ENCODE measurements at regions not wholly inside any gene's neighbourhood (a gene's known extent, or its start where the extent isn't known, plus 50 kb on each side); places are given as distances from the start of the nearest gene placed in this dataset.
A peak's percentile ranks its signal among the peaks of the same experiment; 100 is the strongest.
"Not testable (repeated sequence)": the region's sequence is repeated elsewhere in the genome, so short reads cannot be mapped to it uniquely, and the experiment has no call there.

DNA sequence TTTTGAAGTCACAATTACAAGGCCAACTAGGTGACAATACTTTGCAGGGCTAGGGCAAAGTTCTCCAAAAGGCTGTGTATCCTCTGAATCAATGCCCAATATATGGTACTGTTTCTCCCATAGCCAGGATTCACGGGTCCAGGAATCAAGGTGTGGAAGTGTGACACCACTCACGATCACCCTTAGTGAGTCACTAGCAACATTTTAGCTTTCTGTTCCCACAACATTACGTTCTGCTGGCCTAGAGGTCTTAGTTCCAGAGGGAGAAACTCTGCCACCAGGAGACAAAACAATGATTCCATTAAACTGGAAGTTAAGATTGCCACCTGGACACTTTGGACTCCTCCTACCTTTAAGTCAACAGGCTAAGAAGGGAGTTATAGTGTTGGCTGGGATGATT lies 88.5 kb upstream of the RANBP6 start:
- not testable (repeated sequence) for DNase-seq

DNA sequence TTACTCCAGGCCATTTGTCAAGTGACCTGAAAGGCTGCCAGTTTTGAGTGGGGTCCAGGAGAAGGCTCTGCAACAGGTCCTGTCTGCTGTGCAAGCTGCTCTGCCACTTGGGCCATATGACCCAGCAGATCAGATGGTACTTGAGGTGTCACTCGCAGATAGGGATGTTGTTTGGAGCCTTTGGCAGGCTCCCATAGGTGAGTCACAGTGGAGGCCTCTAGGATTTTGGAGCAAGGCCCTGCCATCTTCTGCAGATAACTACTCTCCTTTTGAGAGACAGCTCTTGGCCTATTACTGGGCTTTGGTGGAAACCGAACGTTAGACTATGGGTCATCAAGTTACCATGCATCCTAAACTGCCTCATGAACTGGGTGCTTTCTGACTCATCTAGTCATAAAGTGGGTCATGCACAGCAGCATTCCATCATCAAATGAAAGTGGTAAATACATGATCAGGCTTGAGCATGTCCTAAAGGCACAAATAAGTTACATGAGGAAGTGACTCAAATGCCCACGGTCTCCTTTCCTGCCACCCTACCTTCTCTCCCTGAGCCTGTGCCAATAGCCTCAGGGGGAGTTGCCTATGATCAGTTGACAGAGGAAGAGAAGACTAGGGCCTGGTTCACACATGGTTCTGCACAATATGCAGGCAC lies 87.0 kb upstream of the RANBP6 start:
- DNase-seq: not testable (repeated sequence)

- DNase-seq: not testable (repeated sequence)
Measured at GRCh38 chr9:6101725-6102124, 86.3 kb upstream of the RANBP6 start.

- not testable (repeated sequence) for DNase-seq
Measured at GRCh38 chr9:6099346-6099745, 83.9 kb upstream of the RANBP6 start.

GRCh38 chr9:6098431-6098830 lies 83.0 kb upstream of the RANBP6 start:
- no peak for DNase-seq

DNA sequence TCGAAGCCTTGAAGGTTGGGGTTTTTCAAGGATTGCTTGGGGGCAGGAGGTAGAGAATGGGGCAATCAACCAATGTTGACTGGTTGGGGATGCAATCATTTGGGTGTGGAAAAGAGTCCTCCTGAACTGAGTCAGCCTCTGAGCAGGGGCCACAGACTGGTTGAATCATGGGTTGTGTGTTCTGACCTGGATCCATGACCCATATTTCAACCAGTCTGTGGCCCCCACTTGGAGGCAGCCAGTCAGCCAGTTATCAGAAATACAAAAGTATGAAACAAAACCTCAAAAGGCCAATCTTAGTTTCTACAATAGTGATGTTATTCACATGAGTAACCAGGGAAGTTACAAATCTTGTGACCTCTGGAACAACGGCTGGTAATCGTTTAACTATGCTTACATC lies 81.4 kb upstream of the RANBP6 start:
- DNase-seq: no peak

GRCh38 chr9:6090277-6091210 lies 75.1 kb upstream of the RANBP6 start:
- no peak for DNase-seq

DNA sequence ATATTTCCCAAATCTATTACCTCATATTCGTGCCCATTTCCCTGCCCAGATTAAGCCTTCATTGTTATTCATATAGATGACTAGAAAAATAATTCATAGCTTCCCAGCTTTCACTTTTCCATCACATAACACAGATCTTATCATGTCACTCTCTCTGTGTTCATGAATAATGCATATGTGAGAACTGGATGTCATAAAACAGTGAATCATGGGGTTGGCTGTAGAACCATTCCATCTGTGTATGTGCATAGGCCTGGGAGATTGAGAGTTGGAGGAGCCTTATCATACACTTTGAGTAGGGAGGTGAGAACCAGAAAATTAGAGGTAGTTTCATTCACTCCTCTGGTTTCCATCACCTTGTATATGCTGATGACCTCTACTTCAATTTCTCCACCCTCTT lies 73.9 kb upstream of the RANBP6 start:
- no peak for DNase-seq

- DNase-seq: no peak
Measured at GRCh38 chr9:6086006-6086655, 70.7 kb upstream of the RANBP6 start.

DNA sequence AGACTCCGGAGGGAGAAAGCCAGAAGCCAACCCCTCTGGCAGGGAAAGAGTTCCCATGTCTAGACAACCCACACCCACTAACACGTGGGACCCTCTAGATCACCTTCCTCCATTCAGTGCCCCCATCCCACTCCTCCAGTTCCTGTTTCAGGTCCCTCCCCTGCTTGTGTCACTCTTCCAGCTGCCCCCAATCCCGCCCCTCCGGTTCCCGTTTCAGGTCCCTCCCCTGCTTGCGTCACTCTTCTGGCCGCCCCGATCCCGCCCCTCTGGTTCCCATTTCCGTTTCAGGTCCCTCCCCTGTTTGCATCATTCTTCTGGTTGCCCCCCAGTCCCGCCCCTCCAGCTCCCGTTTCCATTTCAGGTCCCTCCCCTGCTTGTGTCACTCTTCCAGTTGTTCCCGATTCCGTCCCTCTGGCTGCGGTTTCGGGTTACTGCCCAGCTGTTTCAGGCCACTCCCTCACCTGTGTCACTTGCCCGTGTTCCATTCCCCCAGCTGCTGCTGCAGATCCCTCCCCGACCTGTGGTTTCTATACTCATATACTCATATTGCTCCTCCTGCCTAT lies 64.8 kb upstream of the RANBP6 start:
- peak; percentile 79 for DNase-seq

- DNase-seq: no peak
Measured at GRCh38 chr9:6079386-6079785, 64.0 kb upstream of the RANBP6 start.

DNA sequence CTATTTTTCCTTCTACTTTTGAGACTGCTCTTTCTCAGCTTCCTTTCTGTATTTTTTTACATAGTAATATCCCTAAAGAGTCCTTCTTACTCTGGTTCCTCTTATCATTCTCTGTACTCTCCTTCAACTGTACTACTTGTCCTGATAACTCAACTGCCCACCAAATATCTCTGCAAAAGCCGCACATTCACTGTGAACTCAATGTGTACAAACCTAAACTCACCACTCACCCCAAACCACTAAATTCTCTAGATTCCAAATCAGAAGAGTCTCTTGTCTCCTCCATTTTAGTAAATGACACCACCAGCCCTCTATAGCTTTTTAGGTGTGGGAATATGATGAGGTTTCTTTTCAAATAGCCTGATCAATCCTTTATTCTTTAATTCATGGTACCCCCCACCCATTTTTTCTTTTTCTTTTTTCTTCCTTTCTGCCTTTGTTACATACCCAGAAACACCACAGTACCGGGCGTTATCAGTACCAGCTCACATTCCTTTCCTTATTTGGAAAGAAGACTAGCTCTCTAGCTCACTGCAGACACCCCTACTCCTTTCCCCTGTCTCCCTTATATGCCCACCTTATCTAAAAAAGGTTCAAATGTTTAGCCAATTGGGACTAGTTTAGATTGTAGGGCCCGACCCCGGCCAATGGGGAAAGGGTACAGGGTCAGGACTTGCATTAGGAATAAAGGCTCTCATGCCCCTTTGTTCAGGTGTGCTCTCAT lies 63.1 kb upstream of the RANBP6 start:
- peak; percentile 51 for DNase-seq

GRCh38 chr9:6076851-6077250 lies 61.4 kb upstream of the RANBP6 start:
- DNase-seq: no peak

- DNase-seq: no peak
Measured at GRCh38 chr9:6073731-6074130, 58.3 kb upstream of the RANBP6 start.

DNA sequence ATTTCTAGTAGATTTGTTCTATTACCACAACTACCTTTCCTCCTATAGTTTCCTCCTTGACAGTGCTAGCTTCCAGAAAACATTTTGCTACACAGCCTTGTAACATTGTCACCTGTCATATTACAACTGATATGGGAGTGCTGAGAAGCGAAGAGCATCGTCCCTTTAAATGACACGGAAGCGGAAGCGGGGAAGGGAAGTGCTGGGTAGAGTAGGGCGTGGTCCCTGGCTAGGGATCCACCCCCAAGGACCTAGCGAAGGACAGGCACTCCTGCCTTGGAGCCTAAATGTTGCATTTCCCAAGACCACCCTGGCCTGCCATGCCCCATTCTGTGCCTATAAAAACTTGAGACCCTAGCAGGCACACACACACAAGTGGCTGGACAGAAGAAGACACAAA lies 57.4 kb upstream of the RANBP6 start:
- DNase-seq: no peak

GRCh38 chr9:6072453-6072852 lies 57.0 kb upstream of the RANBP6 start:
- no peak for DNase-seq

DNA sequence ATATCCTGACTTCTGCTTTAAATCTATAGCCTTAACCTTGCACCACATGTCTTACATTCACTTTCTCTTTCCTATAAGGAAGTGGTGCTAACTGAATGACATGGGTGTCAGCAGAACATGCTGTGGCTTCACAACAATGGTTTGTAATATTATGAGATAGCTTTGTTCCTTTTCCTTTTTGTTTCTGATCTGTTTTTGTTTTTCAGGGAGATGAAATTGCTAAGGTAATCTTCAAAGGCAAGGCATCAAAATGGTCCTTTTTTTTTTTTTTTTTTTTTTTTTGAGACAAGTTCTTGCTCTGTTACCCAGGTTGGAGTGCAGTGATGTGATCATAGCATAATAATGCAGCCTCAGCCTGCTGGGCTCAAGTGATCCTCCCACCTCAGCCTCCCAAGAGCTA lies 53.6 kb upstream of the RANBP6 start:
- DNase-seq: peak; percentile 41

DNA sequence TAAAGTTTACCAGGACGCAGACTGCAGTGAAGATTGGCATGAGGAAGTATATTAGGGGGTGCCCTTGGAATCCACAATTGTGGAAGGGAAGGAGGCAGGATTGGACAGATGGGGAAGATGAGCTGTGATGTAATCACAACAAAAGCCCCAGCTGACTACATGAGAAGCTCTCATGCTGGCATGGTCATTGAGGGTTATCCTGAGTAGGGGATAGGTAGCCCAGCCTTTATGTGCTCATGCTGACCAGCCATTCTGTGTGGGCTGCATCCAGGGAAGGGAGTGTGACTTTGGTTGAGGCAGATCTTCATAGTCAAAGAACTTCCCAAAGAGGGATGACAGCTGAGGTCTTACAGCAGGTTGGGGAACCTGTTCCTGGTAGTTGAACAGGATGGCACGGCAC lies 52.0 kb upstream of the RANBP6 start:
- no peak for DNase-seq

All from hematopoietic multipotent progenitor cell treated with erythropoietin and hydrocortisone succinate and interleukin-3 and kit ligand, for 6 days (in vitro differentiated cells).